ENCODE measurements at regions not wholly inside any gene's neighbourhood (a gene's known extent, or its start where the extent isn't known, plus 50 kb on each side); places are given as distances from the start of the nearest gene placed in this dataset.

GRCh38 chr17:13421581-13422130 lies 180.1 kb downstream of the HS3ST3A1 start:
- H3K27me3 ChIP-seq (replicated peaks; ENCODE audit: insufficient read depth), result no peaks in the 10 kb centered on the region
- WGBS, 2 experiments (ENCODE audit: low coverage in 1 of 2, low lambda C conversion rate in 2 of 2, missing lambda C conversion rate in 2 of 2), result 60 to 70% methylated on average over 2 of the region's 2 CpGs
- no peaks in the 10 kb centered on the region for H3K36me3 ChIP-seq (ENCODE audit: low read depth)
- in situ Hi-C loops (cut with MboI), result no loop called here
- H2AFZ ChIP-seq, result no peak overlapping the region
- DNase-seq, result peak; percentile 73
- no peak for TF ChIP-seq EZH2phosphoT487 (IDR thresholded peaks at IDR 0.05; ENCODE audit: insufficient read depth, low read depth)
- no peak for TF ChIP-seq EZH2 (IDR thresholded peaks at IDR 0.05; ENCODE audit: insufficient read depth, poor library complexity, severe bottlenecking)
- H3K9ac ChIP-seq, result no peak overlapping the region
- no peaks in the 10 kb centered on the region for H3K9me3 ChIP-seq (ENCODE audit: low read depth)
- no peaks in the 10 kb centered on the region for H3K9me2 ChIP-seq (ENCODE audit: insufficient read depth)
- peak overlapping the region; percentile 33 for H3K4me2 ChIP-seq (ENCODE audit: unreplicated experiment)
- H3K79me2 ChIP-seq (ENCODE audit: insufficient read depth), result no peaks in the 10 kb centered on the region
- H3K4me1 ChIP-seq (ENCODE audit: insufficient read depth), result peaks cover 32% of the 10 kb centered on the region
- peaks cover 38% of the 10 kb centered on the region for H3F3A ChIP-seq (ENCODE audit: insufficient read depth)
- H4K20me1 ChIP-seq (ENCODE audit: insufficient read depth), result no peaks in the 10 kb centered on the region
- H3K27ac ChIP-seq, result peak overlapping the region; percentile 59
- no peak overlapping the region for H3K4me3 ChIP-seq

- no peaks in the 10 kb centered on the region for H3K27me3 ChIP-seq (replicated peaks; ENCODE audit: insufficient read depth)
- TF ChIP-seq EZH2phosphoT487 (IDR thresholded peaks at IDR 0.05; ENCODE audit: insufficient read depth, low read depth) (no peak), EZH2 (IDR thresholded peaks at IDR 0.05; ENCODE audit: insufficient read depth, poor library complexity, severe bottlenecking) (no peak)
- 59 to 71% methylated on average over 2 of the region's 2 CpGs for WGBS, 2 experiments (ENCODE audit: low coverage in 1 of 2, low lambda C conversion rate in 2 of 2, missing lambda C conversion rate in 2 of 2)
Measured at GRCh38 chr17:13420878-13421277, 180.9 kb downstream of the HS3ST3A1 start.

GRCh38 chr17:13420418-13420826 lies 181.3 kb downstream of the HS3ST3A1 start:
- Histone ChIP-seq H3K36me3 (ENCODE audit: low read depth) (no peaks in the 10 kb centered on the region), H2AFZ (no peak overlapping the region), H3F3A (ENCODE audit: insufficient read depth) (peaks cover 48% of the 10 kb centered on the region), H3K9me2 (ENCODE audit: insufficient read depth) (no peaks in the 10 kb centered on the region), H3K4me1 (ENCODE audit: insufficient read depth) (peaks cover 45% of the 10 kb centered on the region), H3K9ac (0 out of 2 replicates have a peak overlapping the region, but pooled peaks have one; percentile 20), H3K4me3 (no peak overlapping the region), H4K20me1 (ENCODE audit: insufficient read depth) (no peaks in the 10 kb centered on the region), H3K27ac (peak overlapping the region; percentile 68), H3K4me2 (ENCODE audit: unreplicated experiment) (no peak overlapping the region), H3K27me3 (replicated peaks; ENCODE audit: insufficient read depth) (no peaks in the 10 kb centered on the region), H3K79me2 (ENCODE audit: insufficient read depth) (no peaks in the 10 kb centered on the region), H3K9me3 (ENCODE audit: low read depth) (no peaks in the 10 kb centered on the region)
- DNase-seq, result peak; percentile 42
- 95 to 96% methylated on average over 1 of the region's 1 CpG for WGBS, 2 experiments (ENCODE audit: low coverage in 1 of 2, low lambda C conversion rate in 2 of 2, missing lambda C conversion rate in 2 of 2)
- TF ChIP-seq EZH2 (IDR thresholded peaks at IDR 0.05; ENCODE audit: insufficient read depth, poor library complexity, severe bottlenecking), result no peak
- in situ Hi-C loops (cut with MboI), result no loop called here

More at GRCh38 chr17:13420878-13421277, 180.9 kb downstream of the HS3ST3A1 start:
- Histone ChIP-seq H3K36me3 (ENCODE audit: low read depth) (no peaks in the 10 kb centered on the region), H3K4me3 (no peak overlapping the region), H3K27ac (peak overlapping the region; percentile 68), H3K9me3 (ENCODE audit: low read depth) (no peaks in the 10 kb centered on the region), H4K20me1 (ENCODE audit: insufficient read depth) (no peaks in the 10 kb centered on the region), H2AFZ (no peak overlapping the region), H3K4me1 (ENCODE audit: insufficient read depth) (peaks cover 40% of the 10 kb centered on the region), H3K9me2 (ENCODE audit: insufficient read depth) (no peaks in the 10 kb centered on the region), H3K79me2 (ENCODE audit: insufficient read depth) (no peaks in the 10 kb centered on the region), H3K4me2 (ENCODE audit: unreplicated experiment) (no peak overlapping the region), H3K9ac (0 out of 2 replicates have a peak overlapping the region, but pooled peaks have one; percentile 20), H3F3A (ENCODE audit: insufficient read depth) (peaks cover 44% of the 10 kb centered on the region)
- DNase-seq, result peak; percentile 85
- in situ Hi-C loops (cut with MboI), result no loop called here

DNA sequence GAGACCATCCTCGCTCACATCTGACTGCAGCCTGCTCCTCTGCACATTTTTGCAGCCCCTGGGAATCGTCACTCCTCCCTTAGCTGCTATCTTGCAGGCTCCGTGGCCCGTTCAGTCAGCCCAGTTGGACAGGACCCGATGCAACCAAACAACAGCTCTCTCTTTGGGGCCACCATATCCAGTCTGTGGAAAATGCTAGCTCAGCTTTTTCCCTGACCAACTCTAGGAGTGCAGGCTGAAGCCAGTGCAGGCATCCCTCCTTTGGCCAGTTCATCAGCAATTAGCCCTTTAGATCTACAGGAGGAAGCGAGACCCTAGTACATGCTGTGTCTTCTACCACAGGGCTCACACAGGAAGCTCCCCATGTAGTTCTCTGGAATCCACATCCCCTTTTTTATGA lies 182.1 kb downstream of the HS3ST3A1 start:
- Histone ChIP-seq H2AFZ (no peak overlapping the region), H3K9me3 (ENCODE audit: low read depth) (no peaks in the 10 kb centered on the region), H3K9ac (no peak overlapping the region), H3K9me2 (ENCODE audit: insufficient read depth) (no peaks in the 10 kb centered on the region), H3K27me3 (replicated peaks; ENCODE audit: insufficient read depth) (no peaks in the 10 kb centered on the region), H3K4me1 (ENCODE audit: insufficient read depth) (peaks cover 47% of the 10 kb centered on the region), H3F3A (ENCODE audit: insufficient read depth) (peaks cover 50% of the 10 kb centered on the region), H3K36me3 (ENCODE audit: low read depth) (no peaks in the 10 kb centered on the region), H3K4me2 (ENCODE audit: unreplicated experiment) (no peak overlapping the region), H3K4me3 (no peak overlapping the region), H3K27ac (no peak overlapping the region), H3K79me2 (ENCODE audit: insufficient read depth) (no peaks in the 10 kb centered on the region), H4K20me1 (ENCODE audit: insufficient read depth) (no peaks in the 10 kb centered on the region)
- WGBS, 2 experiments (ENCODE audit: low coverage in 1 of 2, low lambda C conversion rate in 2 of 2, missing lambda C conversion rate in 2 of 2), result 97 to 100% methylated on average over 6 of the region's 6 CpGs
- in situ Hi-C loops (cut with MboI), result no loop called here
- TF ChIP-seq EZH2phosphoT487 (IDR thresholded peaks at IDR 0.05; ENCODE audit: insufficient read depth, low read depth) (no peak), EZH2 (IDR thresholded peaks at IDR 0.05; ENCODE audit: insufficient read depth, poor library complexity, severe bottlenecking) (no peak)
- no peak for DNase-seq

All from GM23248 (cell line).